OCI-LY1 (cell line): ENCODE measurements at regions not wholly inside any gene's neighbourhood (a gene's known extent, or its start where the extent isn't known, plus 50 kb on each side); places are given as distances from the start of the nearest gene placed in this dataset.

Experiments
- CTCF ChIP-seq: fragments of 200-600 bp; sonication (generic), shearing (Covaris generic); IDR thresholded peaks from 2 replicates; pipeline ENCODE4 v1.5.1; 2017; ENCODE audit warnings: mild to moderate bottlenecking, antibody characterized with exemption, low read length, moderate library complexity, mixed read lengths
- EZH2 ChIP-seq: fragments of 200-600 bp; sonication (generic), shearing (Covaris generic); IDR thresholded peaks from 2 replicates; pipeline ENCODE4 v1.8.0; 2017; ENCODE audit warnings: borderline replicate concordance, mixed run types, mild to moderate bottlenecking, antibody characterized with exemption, low read length, moderate library complexity, mixed read lengths

- TF ChIP-seq CTCF, result no peak
- no peak for TF ChIP-seq EZH2
These were observed 192.7 kb downstream of the KIF20B start for GRCh38 chr10:89894051-89894450.
